Activated B cell treated with CpG ODN at 0.5 μM for 24 hours (primary cell): ENCODE measurements at regions not wholly inside any gene's neighbourhood (a gene's known extent, or its start where the extent isn't known, plus 50 kb on each side); places are given as distances from the start of the nearest gene placed in this dataset.

Experiments used
- ATAC-seq: fragments of 200-7000 bp; cut with Tn5 transposase; one replicate; pipeline ENCODE4 v1.10.0; 2021; ENCODE audit warnings: low read depth, mild to moderate bottlenecking, moderate library complexity
- CTCF ChIA-PET: fragments of 350-600 bp; sonication (Branson Sonifier 250); formaldehyde crosslinking; loops from one replicate; lab custom pipeline; 2021; ENCODE audit warnings: antibody characterized with exemption; lab: Charles Lee
- POLR2A ChIA-PET: fragments of 350-600 bp; sonication (Branson Sonifier 250); formaldehyde crosslinking; loops from one replicate; lab custom pipeline; 2021; ENCODE audit warnings: antibody characterized with exemption; lab: Charles Lee
- DNase-seq: peaks from one replicate; pipeline ENCODE4 v3.0.0; 2022
- H3K27ac Mint-ChIP-seq: one replicate; pipeline ENCODE4 v1.8.0; 2020; ENCODE audit warnings: mixed read lengths
- H3K27me3 Mint-ChIP-seq: one replicate; pipeline ENCODE4 v1.8.0; 2021; ENCODE audit warnings: mixed read lengths
- H3K36me3 Mint-ChIP-seq: one replicate; pipeline ENCODE4 v1.8.0; 2021; ENCODE audit warnings: low read depth, mixed read lengths
- H3K4me1 Mint-ChIP-seq: one replicate; pipeline ENCODE4 v1.8.0; 2021; ENCODE audit warnings: mixed read lengths
- H3K4me3 Mint-ChIP-seq: one replicate; pipeline ENCODE4 v1.8.0; 2020; ENCODE audit warnings: mild to moderate bottlenecking, mixed read lengths
- H3K9me3 Mint-ChIP-seq: one replicate; pipeline ENCODE4 v1.8.0; 2020; ENCODE audit warnings: mixed read lengths
- CTCF ChIP-seq: fragments of 200-600 bp; IDR thresholded peaks from one replicate; pipeline ENCODE4 v1.8.0; 2022; ENCODE audit warnings: antibody characterized with exemption, mild to moderate bottlenecking
- intact Hi-C: fragments of 100-400 bp; cut with micrococcal nuclease; formaldehyde crosslinking; loops from one replicate; pipeline ENCODE4 v1.15.1; 2024

- Mint-ChIP-seq H3K9me3 (peaks cover 5% of the 10 kb centered on the region), H3K27me3 (no peaks in the 10 kb centered on the region), H3K36me3 (no peaks in the 10 kb centered on the region), H3K4me3 (no peak overlapping the region), H3K27ac (no peak overlapping the region), H3K4me1 (no peaks in the 10 kb centered on the region)
- ATAC-seq (no peak), DNase-seq (no peak)
- ChIA-PET POLR2A (no interaction called here), CTCF (no interaction called here)
- intact Hi-C loops: no loop called here
- no peak for TF ChIP-seq CTCF
Observed at GRCh38 chr22:48873191-48873520, 954.5 kb downstream of the BRD1 start.

DNA sequence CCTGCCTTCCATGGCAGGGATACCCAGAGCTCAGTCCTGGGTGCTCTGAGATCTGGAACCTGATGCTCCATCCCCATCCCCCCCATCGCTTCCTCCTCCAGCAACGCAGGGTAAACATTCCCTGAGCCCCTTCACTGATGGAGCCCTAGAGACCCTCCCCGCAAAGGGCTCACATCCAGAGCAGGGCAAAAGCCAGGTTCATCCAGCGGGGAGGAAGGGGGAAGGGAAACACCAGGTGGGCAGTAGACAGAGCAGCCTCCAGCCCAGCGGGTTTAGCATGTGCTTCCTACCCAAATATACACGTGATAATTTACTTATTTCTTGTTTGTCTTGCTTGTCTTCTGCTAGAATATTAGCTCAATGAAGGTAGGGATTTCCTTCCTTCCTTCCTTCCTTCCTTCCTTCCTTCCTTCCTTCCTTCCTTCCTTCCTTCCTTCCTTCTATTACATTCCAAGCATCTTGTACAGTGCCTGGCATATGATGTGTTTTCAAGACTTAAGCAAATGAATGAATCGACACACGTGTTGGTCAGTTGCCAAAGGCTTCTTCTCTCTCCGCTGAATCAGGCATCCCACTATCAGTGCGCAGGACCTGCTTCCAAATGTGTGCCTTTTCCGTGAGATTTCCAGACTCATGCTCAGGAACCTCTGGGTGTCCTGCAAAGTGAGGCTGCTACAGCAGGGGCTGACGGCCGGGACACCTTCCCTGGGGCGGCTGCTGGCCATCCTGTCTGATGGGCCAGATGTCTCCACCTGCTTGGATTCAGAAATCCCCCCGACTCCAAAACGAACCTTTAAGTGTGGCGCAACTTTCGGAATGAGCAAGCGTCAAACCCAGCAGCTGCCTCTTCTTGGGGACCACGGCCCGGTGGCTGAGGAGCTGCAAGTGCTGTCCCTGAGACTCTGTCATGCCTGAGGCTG is 955.1 kb downstream of the BRD1 start:
- DNase-seq: no peak
- no peaks in the 10 kb centered on the region for H3K4me1 Mint-ChIP-seq
- intact Hi-C loops: no loop called here
- H3K27ac Mint-ChIP-seq: no peak overlapping the region
- no peak for ATAC-seq
- TF ChIP-seq CTCF: no peak
- no peak overlapping the region for H3K4me3 Mint-ChIP-seq
- H3K9me3 Mint-ChIP-seq: peaks cover 5% of the 10 kb centered on the region
- ChIA-PET CTCF (no interaction called here), POLR2A (no interaction called here)
- H3K27me3 Mint-ChIP-seq: no peaks in the 10 kb centered on the region
- H3K36me3 Mint-ChIP-seq: no peaks in the 10 kb centered on the region

DNA sequence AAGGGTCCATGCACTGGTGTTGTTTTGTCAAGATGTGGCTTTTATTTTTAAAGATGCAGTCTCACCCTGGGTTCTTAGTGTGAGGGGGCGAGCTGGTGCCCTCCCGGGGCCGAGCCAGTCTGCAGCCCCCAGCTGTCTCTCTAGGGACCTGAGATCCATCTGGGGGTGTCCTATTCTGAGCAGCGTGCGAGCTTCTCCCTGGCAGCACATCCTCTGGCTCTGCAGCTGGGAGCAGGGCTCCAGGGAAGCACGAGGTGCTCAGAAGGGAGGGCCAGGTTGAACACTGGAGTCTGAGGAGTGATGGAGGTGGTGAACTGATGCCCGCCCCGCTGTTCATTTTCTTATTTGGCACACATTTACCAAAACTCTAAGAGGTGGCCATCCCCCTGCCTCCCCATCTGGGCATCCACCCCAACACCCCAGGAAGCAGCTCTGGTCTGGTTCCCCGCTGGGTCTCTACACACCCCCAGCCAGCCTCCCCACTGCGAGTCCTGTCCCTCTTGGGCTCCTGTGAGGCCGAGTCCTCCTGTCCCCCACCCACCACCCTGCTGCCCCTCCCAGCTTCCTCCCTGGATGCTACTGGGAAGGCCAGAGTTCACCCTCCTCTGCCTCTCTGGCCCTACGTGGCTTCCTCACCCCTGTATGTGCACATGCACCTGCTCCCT is 956.4 kb downstream of the BRD1 start:
- Mint-ChIP-seq H3K9me3 (peaks cover 5% of the 10 kb centered on the region), H3K27ac (no peak overlapping the region), H3K27me3 (no peaks in the 10 kb centered on the region), H3K4me1 (no peaks in the 10 kb centered on the region), H3K4me3 (no peak overlapping the region), H3K36me3 (no peaks in the 10 kb centered on the region)
- TF ChIP-seq CTCF: no peak
- ATAC-seq: no peak
- intact Hi-C loops: no loop called here
- ChIA-PET POLR2A (no interaction called here), CTCF (no interaction called here)
- DNase-seq: no peak

- Mint-ChIP-seq H3K4me1 (no peaks in the 10 kb centered on the region), H3K27me3 (no peaks in the 10 kb centered on the region), H3K27ac (no peak overlapping the region), H3K9me3 (peaks cover 5% of the 10 kb centered on the region), H3K36me3 (no peaks in the 10 kb centered on the region), H3K4me3 (no peak overlapping the region)
- no peak for TF ChIP-seq CTCF
- CTCF ChIA-PET: no interaction called here
- no peak for DNase-seq
- intact Hi-C loops: no loop called here
- no peak for ATAC-seq
- POLR2A ChIA-PET: no interaction called here
Observed at GRCh38 chr22:48870436-48870835, 957.2 kb downstream of the BRD1 start.

DNA sequence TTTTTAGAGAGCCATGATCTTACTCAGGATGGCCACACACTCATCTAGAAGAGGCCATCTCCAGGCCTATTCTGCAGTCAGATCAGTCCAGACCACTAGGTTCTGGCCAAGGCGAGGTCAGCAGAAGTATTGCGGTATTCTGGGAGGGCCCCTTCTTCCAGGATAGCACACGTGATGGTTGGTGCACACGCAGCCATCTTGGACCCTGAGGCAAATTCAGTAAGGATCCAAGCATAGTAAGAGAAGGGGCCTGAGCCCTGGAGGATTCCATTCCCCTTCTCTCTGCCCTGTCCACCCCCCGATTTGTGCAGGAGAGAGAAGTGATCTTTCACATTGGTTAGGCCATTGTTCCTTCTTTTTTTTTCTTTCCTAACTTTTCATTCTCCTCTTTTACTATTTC is 957.9 kb downstream of the BRD1 start:
- intact Hi-C loops: no loop called here
- no peak for TF ChIP-seq CTCF
- no peaks in the 10 kb centered on the region for H3K27me3 Mint-ChIP-seq
- ChIA-PET POLR2A (no interaction called here), CTCF (no interaction called here)
- no peak for ATAC-seq
- peaks cover 5% of the 10 kb centered on the region for H3K9me3 Mint-ChIP-seq
- no peak overlapping the region for H3K4me3 Mint-ChIP-seq
- no peaks in the 10 kb centered on the region for H3K4me1 Mint-ChIP-seq
- H3K36me3 Mint-ChIP-seq: no peaks in the 10 kb centered on the region
- H3K27ac Mint-ChIP-seq: no peak overlapping the region
- no peak for DNase-seq
